ENCODE measurements at regions not wholly inside any gene's neighbourhood (a gene's known extent, or its start where the extent isn't known, plus 50 kb on each side); places are given as distances from the start of the nearest gene placed in this dataset.

GRCh38 chr11:37333345-37333744 is 735.3 kb upstream of the RAG2 start:
- intact Hi-C loops (cut with micrococcal nuclease), result no loop called here
- H3K79me2 ChIP-seq (ENCODE audit: insufficient read depth, low read length), result no peaks in the 10 kb centered on the region
- Mint-ChIP-seq H3K36me3 (no peaks in the 10 kb centered on the region), H3K4me1 (no peaks in the 10 kb centered on the region), H3K27ac (no peak overlapping the region), H3K9me3 (peaks cover 0 to 6% (median 3%) of the 10 kb centered on the region in 7 donors), H3K27me3 (ENCODE audit: low read depth in 3 of 3) (no peaks in the 10 kb centered on the region), H3K4me3 (no peak overlapping the region)
- H2AFZ ChIP-seq (ENCODE audit: insufficient read depth, low read depth, low read length, poor library complexity, severe bottlenecking), result no peak overlapping the region
- H3K9ac ChIP-seq (ENCODE audit: insufficient read depth, low read length, poor library complexity, severe bottlenecking), result no peak overlapping the region
- no peak overlapping the region for H3K4me2 ChIP-seq (replicated peaks; ENCODE audit: extremely low read depth, low read length, poor library complexity, severe bottlenecking)
- no peaks in the 10 kb centered on the region for H3K36me3 ChIP-seq (replicated peaks in 1 of 2; ENCODE audit: control insufficient read depth in 1 of 2, insufficient read depth in 2 of 2, low read length in 2 of 2)
- no peak overlapping the region for H3K27ac ChIP-seq (ENCODE audit: low read depth in 1 of 2, low read length in 2 of 2)
- 83% methylated on average over 1 of the region's 1 CpG for WGBS (ENCODE audit: insufficient coverage)
- no peaks in the 10 kb centered on the region for H3K4me1 ChIP-seq (ENCODE audit: control insufficient read depth in 1 of 2, insufficient read depth in 2 of 2, low read length in 2 of 2)
- no peaks in the 10 kb centered on the region for H3K9me3 ChIP-seq (replicated peaks in 1 of 2; ENCODE audit: control insufficient read depth in 1 of 2, insufficient read depth in 1 of 2, low read length in 2 of 2)
- TF ChIP-seq CTCF (IDR thresholded peaks at IDR 0.05), result no peak
- no peaks in the 10 kb centered on the region for H3K27me3 ChIP-seq (ENCODE audit: control insufficient read depth in 2 of 2, insufficient read depth in 2 of 2, low read length in 2 of 2)
- no peak for DNase-seq
- H4K20me1 ChIP-seq (ENCODE audit: insufficient read depth, low read length), result no peaks in the 10 kb centered on the region
- H3K4me3 ChIP-seq (replicated peaks in 1 of 3; ENCODE audit: low read depth in 2 of 3, low read length in 3 of 3), result no peak overlapping the region

DNA sequence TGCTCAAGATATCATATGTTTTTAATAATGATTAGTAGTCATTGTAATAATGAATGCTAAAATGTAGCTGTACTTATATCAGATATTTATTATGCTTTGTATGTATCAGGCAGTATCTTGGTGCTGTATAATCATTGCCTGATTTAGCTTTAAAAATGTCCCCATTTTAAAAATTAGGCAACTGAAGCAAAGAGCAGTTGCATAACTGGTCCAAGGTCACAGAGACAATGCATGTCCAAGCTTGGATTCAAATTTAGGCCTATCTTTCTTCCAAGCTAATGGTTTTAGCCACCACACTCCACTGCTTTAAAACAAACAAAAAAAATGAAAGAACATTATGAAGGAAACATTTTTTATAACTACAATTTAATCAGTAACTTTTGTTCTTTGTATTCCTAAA is 725.8 kb upstream of the RAG2 start:
- no peak overlapping the region for H2AFZ ChIP-seq (ENCODE audit: insufficient read depth, low read depth, low read length, poor library complexity, severe bottlenecking)
- no peaks in the 10 kb centered on the region for H3K36me3 ChIP-seq (replicated peaks in 1 of 2; ENCODE audit: control insufficient read depth in 1 of 2, insufficient read depth in 2 of 2, low read length in 2 of 2)
- TF ChIP-seq CTCF (IDR thresholded peaks at IDR 0.05), result no peak
- H3K27ac Mint-ChIP-seq, result no peak overlapping the region
- intact Hi-C loops (cut with micrococcal nuclease), result no loop called here
- H3K4me1 ChIP-seq (ENCODE audit: control insufficient read depth in 1 of 2, insufficient read depth in 2 of 2, low read length in 2 of 2), result no peaks in the 10 kb centered on the region
- no peaks in the 10 kb centered on the region for H3K4me1 Mint-ChIP-seq
- no peak overlapping the region for H3K4me3 ChIP-seq (replicated peaks in 1 of 3; ENCODE audit: low read depth in 2 of 3, low read length in 3 of 3)
- peaks cover 0 to 3% of the 10 kb centered on the region in 2 donors for H3K9me3 ChIP-seq (replicated peaks in 1 of 2; ENCODE audit: control insufficient read depth in 1 of 2, insufficient read depth in 1 of 2, low read length in 2 of 2)
- no peaks in the 10 kb centered on the region for H4K20me1 ChIP-seq (ENCODE audit: insufficient read depth, low read length)
- no peak overlapping the region for H3K4me2 ChIP-seq (replicated peaks; ENCODE audit: extremely low read depth, low read length, poor library complexity, severe bottlenecking)
- H3K4me3 Mint-ChIP-seq, result no peak overlapping the region
- H3K27me3 ChIP-seq (ENCODE audit: control insufficient read depth in 2 of 2, insufficient read depth in 2 of 2, low read length in 2 of 2), result no peaks in the 10 kb centered on the region
- H3K27ac ChIP-seq (ENCODE audit: low read depth in 1 of 2, low read length in 2 of 2), result no peak overlapping the region
- H3K36me3 Mint-ChIP-seq, result no peaks in the 10 kb centered on the region
- peaks cover 0 to 4% (median 0%) of the 10 kb centered on the region in 7 donors for H3K9me3 Mint-ChIP-seq
- no peaks in the 10 kb centered on the region for H3K79me2 ChIP-seq (ENCODE audit: insufficient read depth, low read length)
- no peak overlapping the region for H3K9ac ChIP-seq (ENCODE audit: insufficient read depth, low read length, poor library complexity, severe bottlenecking)
- no peaks in the 10 kb centered on the region for H3K27me3 Mint-ChIP-seq (ENCODE audit: low read depth in 3 of 3)
- DNase-seq, result no peak
